ENCODE measurements at regions not wholly inside any gene's neighbourhood (a gene's known extent, or its start where the extent isn't known, plus 50 kb on each side); places are given as distances from the start of the nearest gene placed in this dataset.

- no peak overlapping the region for H3K27ac ChIP-seq
- no peak for TF ChIP-seq ZFX (IDR thresholded peaks at IDR 0.05)
- TF ChIP-seq CTCF (conservative IDR thresholded peaks at IDR 0.05), result no peak
Measured at GRCh38 chr2:41941831-41942230, 106.0 kb upstream of the PKDCC start.

- TF ChIP-seq ZFX (IDR thresholded peaks at IDR 0.05), result no peak
- TF ChIP-seq CTCF (conservative IDR thresholded peaks at IDR 0.05), result no peak
- H3K27ac ChIP-seq, result no peak overlapping the region
Measured at GRCh38 chr2:41942278-41942677, 105.5 kb upstream of the PKDCC start.

- TF ChIP-seq CTCF (conservative IDR thresholded peaks at IDR 0.05) (no peak), ZFX (IDR thresholded peaks at IDR 0.05) (no peak)
- no peak overlapping the region for H3K27ac ChIP-seq
Measured at GRCh38 chr2:41943159-41943558, 104.7 kb upstream of the PKDCC start.

GRCh38 chr2:41944220-41944880 is 103.5 kb upstream of the PKDCC start:
- H3K27ac ChIP-seq, result no peak overlapping the region
- no peak for TF ChIP-seq ZFX (IDR thresholded peaks at IDR 0.05)
- TF ChIP-seq CTCF (conservative IDR thresholded peaks at IDR 0.05), result no peak

- H3K27ac ChIP-seq, result no peak overlapping the region
Measured at GRCh38 chr2:41947701-41948396, 100.0 kb upstream of the PKDCC start.

GRCh38 chr2:41948397-41948763 is 99.4 kb upstream of the PKDCC start:
- TF ChIP-seq CTCF (conservative IDR thresholded peaks at IDR 0.05) (no peak), ZFX (IDR thresholded peaks at IDR 0.05) (no peak)
- no peak overlapping the region for H3K27ac ChIP-seq

More at GRCh38 chr2:41947701-41948396, 100.0 kb upstream of the PKDCC start:
- TF ChIP-seq ZFX (IDR thresholded peaks at IDR 0.05), result no peak
- TF ChIP-seq CTCF (conservative IDR thresholded peaks at IDR 0.05), result no peak

- TF ChIP-seq ZFX (IDR thresholded peaks at IDR 0.05) (no peak), CTCF (conservative IDR thresholded peaks at IDR 0.05) (no peak)
- H3K27ac ChIP-seq, result no peak overlapping the region
Measured at GRCh38 chr2:41949091-41949882, 98.5 kb upstream of the PKDCC start.
